OCI-LY7 (cell line): ENCODE measurements at regions not wholly inside any gene's neighbourhood (a gene's known extent, or its start where the extent isn't known, plus 50 kb on each side); places are given as distances from the start of the nearest gene placed in this dataset.

Source experiments
- BruUV-seq: library from RNA; stranded (reverse); fragments of 400-500 nt; replicated peaks from 2 replicates; lab custom pipeline; 2021; lab: Mats Ljungman, UMichigan
- CTCF ChIA-PET: fragments of 300-600 bp; sonication (Branson Sonifier 250); formaldehyde crosslinking; loops from one replicate; lab custom pipeline; 2022; ENCODE audit warnings: antibody characterized with exemption; ENCODE audit not compliant: unreplicated experiment; lab: Charles Lee
- POLR2A ChIA-PET: fragments of 300-600 bp; sonication (Branson Sonifier 250); formaldehyde crosslinking; loops from one replicate; lab custom pipeline; 2022; ENCODE audit warnings: antibody characterized with exemption; lab: Charles Lee
- DNase-seq: peaks from one replicate; pipeline ENCODE4 v3.0.0-alpha.2; 2015; ENCODE audit warnings: low spot score
- H2AFZ ChIP-seq: fragments of 200-600 bp; sonication (generic), shearing (Covaris generic); 2 replicates; pipeline ENCODE4 v1.6.1; 2014; ENCODE audit warnings: mild to moderate bottlenecking, antibody characterized with exemption, low read length, moderate library complexity
- H3K27ac ChIP-seq: fragments of 200-600 bp; sonication (generic); 2 replicates; pipeline ENCODE4 v1.5.1; 2014; ENCODE audit warnings: mixed run types, low read depth, mild to moderate bottlenecking, moderate library complexity, low read length, inconsistent platforms; ENCODE audit not compliant: poor library complexity, severe bottlenecking
- H3K36me3 ChIP-seq: fragments of 200-600 bp; sonication (generic); 2 replicates; pipeline ENCODE4 v1.6.1; 2014; ENCODE audit warnings: mild to moderate bottlenecking, antibody characterized with exemption, low read length, moderate library complexity, mixed read lengths; ENCODE audit not compliant: insufficient read depth
- H3K4me1 ChIP-seq: fragments of 200-600 bp; sonication (generic); 2 replicates; pipeline ENCODE4 v1.5.1; 2014; ENCODE audit warnings: mild to moderate bottlenecking, low read length; ENCODE audit not compliant: insufficient read depth, poor library complexity, severe bottlenecking
- H3K4me2 ChIP-seq: fragments of 200-600 bp; sonication (generic); 2 replicates; pipeline ENCODE4 v1.6.1; 2014; ENCODE audit warnings: mild to moderate bottlenecking, low read length
- H3K4me3 ChIP-seq: fragments of 200-600 bp; sonication (generic); 2 replicates; pipeline ENCODE4 v1.5.1; 2014; ENCODE audit warnings: mild to moderate bottlenecking, low read depth, low read length; ENCODE audit not compliant: poor library complexity, severe bottlenecking
- H3K79me2 ChIP-seq: fragments of 200-600 bp; sonication (generic); 2 replicates; pipeline ENCODE4 v1.6.1; 2016; ENCODE audit warnings: low read depth, mild to moderate bottlenecking, low read length, moderate library complexity, mixed read lengths; ENCODE audit not compliant: insufficient read depth
- H3K9me2 ChIP-seq: fragments of 200-600 bp; sonication (generic); 2 replicates; pipeline ENCODE4 v1.6.1; 2016; ENCODE audit warnings: mild to moderate bottlenecking, low read length, mixed read lengths; ENCODE audit not compliant: insufficient read depth
- H3K9me3 ChIP-seq: fragments of 200-600 bp; sonication (generic); 2 replicates; pipeline ENCODE4 v1.6.1; 2014; ENCODE audit warnings: mild to moderate bottlenecking, mixed run types, low read length, mixed read lengths
- H4K20me1 ChIP-seq: fragments of 200-600 bp; sonication (generic); 2 replicates; pipeline ENCODE4 v1.6.1; 2014; ENCODE audit warnings: mild to moderate bottlenecking, antibody characterized with exemption, low read length, moderate library complexity, mixed read lengths; ENCODE audit not compliant: insufficient read depth
- EZH2phosphoT487 ChIP-seq: fragments of 200-600 bp; sonication (generic); IDR thresholded peaks from 2 replicates; pipeline ENCODE4 v1.6.1; 2018; ENCODE audit warnings: low read depth, borderline replicate concordance, mild to moderate bottlenecking, mixed run types, antibody characterized with exemption, low read length, moderate library complexity, mixed read lengths
- intact Hi-C: fragments of 100-400 bp; cut with micrococcal nuclease; formaldehyde crosslinking; loops from one replicate; pipeline ENCODE4 v1.10.0; 2022; ENCODE audit not compliant: unreplicated experiment
- TF ChIP-seq, protein P1 (sequence below): fragments of 200-600 bp; sonication (generic); conservative IDR thresholded peaks from 2 replicates; pipeline ENCODE4 v1.5.1; 2014; ENCODE audit warnings: mild to moderate bottlenecking, antibody characterized with exemption, low read length, moderate library complexity, mixed read lengths

DNA sequence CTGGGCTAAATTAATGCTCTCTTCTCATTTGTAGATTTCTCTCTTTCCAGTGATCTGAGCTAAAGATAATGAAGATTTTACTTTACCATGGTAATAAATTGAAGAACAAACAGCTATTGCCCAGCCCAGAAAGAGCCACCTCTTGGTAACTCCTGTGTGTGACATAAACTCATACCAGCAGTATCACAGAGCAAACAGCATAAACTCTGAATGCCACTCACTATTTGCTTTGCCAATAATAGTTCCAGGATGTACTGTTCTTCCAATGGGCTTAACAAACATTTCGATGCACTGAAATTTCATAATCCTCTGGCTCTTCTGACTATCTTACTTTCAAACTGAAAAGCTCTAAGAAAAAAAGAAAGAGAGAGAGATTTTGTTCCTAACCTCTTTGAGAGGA, 69.8 kb upstream of the RASEF start:
- no TSS peak for BruUV-seq
- intact Hi-C loops = no loop called here

GRCh38 chr9:83130541-83130940, 67.6 kb upstream of the RASEF start:
- H3K9me3 ChIP-seq = no peaks in the 10 kb centered on the region
- H3K9me2 ChIP-seq = no peaks in the 10 kb centered on the region
- DNase-seq = no peak
- ChIA-PET POLR2A (no interaction called here), CTCF (no interaction called here)
- TF ChIP-seq EZH2phosphoT487 = no peak
- TF ChIP-seq, protein P1, sequence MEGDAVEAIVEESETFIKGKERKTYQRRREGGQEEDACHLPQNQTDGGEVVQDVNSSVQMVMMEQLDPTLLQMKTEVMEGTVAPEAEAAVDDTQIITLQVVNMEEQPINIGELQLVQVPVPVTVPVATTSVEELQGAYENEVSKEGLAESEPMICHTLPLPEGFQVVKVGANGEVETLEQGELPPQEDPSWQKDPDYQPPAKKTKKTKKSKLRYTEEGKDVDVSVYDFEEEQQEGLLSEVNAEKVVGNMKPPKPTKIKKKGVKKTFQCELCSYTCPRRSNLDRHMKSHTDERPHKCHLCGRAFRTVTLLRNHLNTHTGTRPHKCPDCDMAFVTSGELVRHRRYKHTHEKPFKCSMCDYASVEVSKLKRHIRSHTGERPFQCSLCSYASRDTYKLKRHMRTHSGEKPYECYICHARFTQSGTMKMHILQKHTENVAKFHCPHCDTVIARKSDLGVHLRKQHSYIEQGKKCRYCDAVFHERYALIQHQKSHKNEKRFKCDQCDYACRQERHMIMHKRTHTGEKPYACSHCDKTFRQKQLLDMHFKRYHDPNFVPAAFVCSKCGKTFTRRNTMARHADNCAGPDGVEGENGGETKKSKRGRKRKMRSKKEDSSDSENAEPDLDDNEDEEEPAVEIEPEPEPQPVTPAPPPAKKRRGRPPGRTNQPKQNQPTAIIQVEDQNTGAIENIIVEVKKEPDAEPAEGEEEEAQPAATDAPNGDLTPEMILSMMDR = no peak
- no peak overlapping the region for H3K4me3 ChIP-seq
- no peak overlapping the region for H3K4me2 ChIP-seq
- H3K4me1 ChIP-seq = no peaks in the 10 kb centered on the region
- no peak overlapping the region for H3K27ac ChIP-seq
- H4K20me1 ChIP-seq = no peaks in the 10 kb centered on the region
- H3K36me3 ChIP-seq = no peaks in the 10 kb centered on the region
- intact Hi-C loops = no loop called here
- H3K79me2 ChIP-seq = no peaks in the 10 kb centered on the region
- no TSS peak for BruUV-seq
- no peak overlapping the region for H2AFZ ChIP-seq

More for the DNA sequence above, 69.8 kb upstream of the RASEF start:
- no peaks in the 10 kb centered on the region for H4K20me1 ChIP-seq
- H3K4me1 ChIP-seq = no peaks in the 10 kb centered on the region
- no peaks in the 10 kb centered on the region for H3K9me2 ChIP-seq
- H2AFZ ChIP-seq = no peak overlapping the region
- ChIA-PET POLR2A (interaction anchor here (0.5 kb wide), 1 partner anchor 41 kb away, joined by 3 read pairs; no protein-coding TSS in a partner anchor), CTCF (no interaction called here)
- no peak overlapping the region for H3K27ac ChIP-seq
- no peak overlapping the region for H3K4me2 ChIP-seq
- no peak for TF ChIP-seq EZH2phosphoT487
- TF ChIP-seq, protein P1 = no peak
- H3K79me2 ChIP-seq = no peaks in the 10 kb centered on the region
- no peaks in the 10 kb centered on the region for H3K36me3 ChIP-seq
- no peaks in the 10 kb centered on the region for H3K9me3 ChIP-seq
- DNase-seq = no peak
- no peak overlapping the region for H3K4me3 ChIP-seq

DNA sequence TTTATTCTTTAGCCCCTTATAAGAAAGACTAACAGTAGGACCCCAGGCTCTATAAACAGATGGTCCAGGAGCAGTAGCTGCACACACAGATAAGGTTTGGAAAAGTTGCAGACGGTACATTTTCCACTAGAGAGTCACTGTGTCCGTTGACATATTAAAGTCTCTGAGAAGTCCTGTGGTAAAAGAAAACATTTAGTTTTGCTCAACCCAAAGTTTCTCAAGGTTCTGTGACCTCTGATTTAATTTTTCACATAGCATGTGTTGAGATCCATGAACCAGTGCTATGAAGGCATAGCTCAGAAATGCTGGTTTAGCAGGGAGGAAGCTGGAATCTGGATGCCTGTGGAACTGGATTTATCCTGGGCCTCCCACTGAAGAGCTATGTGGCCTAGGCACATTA, 62.7 kb upstream of the RASEF start:
- no peak overlapping the region for H2AFZ ChIP-seq
- H3K4me3 ChIP-seq = no peak overlapping the region
- no peaks in the 10 kb centered on the region for H3K4me1 ChIP-seq
- no peak for TF ChIP-seq EZH2phosphoT487
- TF ChIP-seq, protein P1 = no peak
- no peaks in the 10 kb centered on the region for H3K9me2 ChIP-seq
- CTCF ChIA-PET = no interaction called here
- no peaks in the 10 kb centered on the region for H3K36me3 ChIP-seq
- no peaks in the 10 kb centered on the region for H3K9me3 ChIP-seq
- no TSS peak for BruUV-seq
- no peak overlapping the region for H3K4me2 ChIP-seq
- no peak for DNase-seq
- POLR2A ChIA-PET = interaction anchor here (0.5 to 1.3 kb wide), 2 partner anchors 8 to 114 kb away, joined by 3 read pairs; no protein-coding TSS in a partner anchor
- H3K79me2 ChIP-seq = no peaks in the 10 kb centered on the region
- no peak overlapping the region for H3K27ac ChIP-seq
- no peaks in the 10 kb centered on the region for H4K20me1 ChIP-seq
- intact Hi-C loops = no loop called here
